Tibial nerve (tissue), 3 donors: ENCODE measurements at regions not wholly inside any gene's neighbourhood (a gene's known extent, or its start where the extent isn't known, plus 50 kb on each side); places are given as distances from the start of the nearest gene placed in this dataset.

Source experiments
- CTCF ChIP-seq, 5 experiments: fragments of 200-600 bp in 3 of 5; fragments of 450-650 bp in 2 of 5; sonication (generic) in 3 of 5; IDR thresholded peaks; one replicate each; pipeline ENCODE4 v1.5.1; 2016 to 2019; ENCODE audit warnings: antibody characterized with exemption in 5 of 5, mild to moderate bottlenecking in 3 of 5, moderate library complexity in 2 of 5
- POLR2A ChIP-seq, 2 donors: fragments of 450-650 bp; IDR thresholded peaks; one replicate each; pipeline ENCODE4 v1.6.1; 2017; ENCODE audit warnings: antibody characterized with exemption in 2 of 2, mild to moderate bottlenecking in 2 of 2, moderate library complexity in 2 of 2

GRCh38 chr21:27045281-27045985 is 78.5 kb upstream of the ADAMTS5 start:
- TF ChIP-seq CTCF (IDR thresholded peaks at IDR 0.05) (no peak), POLR2A (IDR thresholded peaks at IDR 0.05) (no peak)
